DND-41 (cell line): ENCODE measurements at regions not wholly inside any gene's neighbourhood (a gene's known extent, or its start where the extent isn't known, plus 50 kb on each side); places are given as distances from the start of the nearest gene placed in this dataset.

ENCODE experiments used
- CTCF ChIP-seq: IDR thresholded peaks from 2 replicates; pipeline ENCODE4 v1.5.1; 2012; ENCODE audit warnings: borderline replicate concordance, low read length, moderate library complexity, mild to moderate bottlenecking; ENCODE audit not compliant: poor library complexity, severe bottlenecking; ENCODE audit errors: extremely low read depth
- EZH2 ChIP-seq: IDR thresholded peaks from 3 replicates; pipeline ENCODE4 v1.6.1; 2012; ENCODE audit warnings: borderline replicate concordance, low read depth, mild to moderate bottlenecking, moderate library complexity, low read length, inconsistent platforms; ENCODE audit not compliant: severe bottlenecking

GRCh38 chr16:52963212-52963854, 89.4 kb downstream of the CHD9NB start:
- TF ChIP-seq CTCF, result no peak
- no peak for TF ChIP-seq EZH2
